ENCODE measurements at regions not wholly inside any gene's neighbourhood (a gene's known extent, or its start where the extent isn't known, plus 50 kb on each side); places are given as distances from the start of the nearest gene placed in this dataset.

- Histone ChIP-seq H3K79me2 (ENCODE audit: control insufficient read depth, insufficient read depth, low read length) (no peaks in the 10 kb centered on the region), H3K9me3 (ENCODE audit: control extremely low read depth in 1 of 3, control insufficient read depth in 2 of 3, insufficient read depth in 1 of 3, low read length in 2 of 3) (peaks cover 0 to 8% (median 7%) of the 10 kb centered on the region in 3 donors), H3K36me3 (replicated peaks in 1 of 2; ENCODE audit: control extremely low read depth in 1 of 2, control insufficient read depth in 1 of 2, extremely low read depth in 1 of 2, insufficient read depth in 2 of 2, low read length in 1 of 2) (no peaks in the 10 kb centered on the region), H3K4me2 (replicated peaks; ENCODE audit: low read depth, low read length, poor library complexity, severe bottlenecking) (no peak overlapping the region), H4K20me1 (ENCODE audit: control insufficient read depth, insufficient read depth, low read length, poor library complexity, severe bottlenecking) (no peaks in the 10 kb centered on the region), H3K27ac (ENCODE audit: low read length in 2 of 2) (no peak overlapping the region), H3K4me3 (ENCODE audit: control extremely low read depth in 1 of 5, extremely low read depth in 1 of 5, insufficient read depth in 1 of 5, low read depth in 2 of 5, low read length in 4 of 5) (no peak overlapping the region), H3K9ac (ENCODE audit: low read length) (no peak overlapping the region), H3K27me3 (replicated peaks in 1 of 4; ENCODE audit: control extremely low read depth in 1 of 4, control insufficient read depth in 3 of 4, insufficient read depth in 4 of 4, low read length in 3 of 4) (no peaks in the 10 kb centered on the region), H3K4me1 (ENCODE audit: control insufficient read depth in 2 of 2, insufficient read depth in 2 of 2, low read length in 2 of 2) (no peaks in the 10 kb centered on the region), H2AFZ (ENCODE audit: insufficient read depth, low read depth, low read length, poor library complexity, severe bottlenecking) (no peak overlapping the region)
- Mint-ChIP-seq H3K4me3 (no peak overlapping the region), H3K27ac (no peak overlapping the region), H3K9me3 (ENCODE audit: insufficient read depth) (peaks cover 4% of the 10 kb centered on the region), H3K27me3 (peaks cover 4% of the 10 kb centered on the region), H3K4me1 (no peaks in the 10 kb centered on the region)
- ChIA-PET POLR2A (no interaction called here), CTCF (no interaction called here)
- no CpG with 5 or more reads among the region's 1 CpG for WGBS (ENCODE audit: insufficient coverage)
- no peak for ATAC-seq (ENCODE audit: low read depth)
- intact Hi-C loops (cut with micrococcal nuclease) = no loop called here
- no peak for TF ChIP-seq EZH2 (IDR thresholded peaks at IDR 0.05; ENCODE audit: borderline replicate concordance, insufficient read depth, low read depth, low read length, poor library complexity, severe bottlenecking)
- TF ChIP-seq CTCF (IDR thresholded peaks at IDR 0.05) = no peak
- DNase-seq = no peak
Observed at GRCh38 chr4:107518076-107518475, 202.0 kb downstream of the PAPSS1 start.

DNA sequence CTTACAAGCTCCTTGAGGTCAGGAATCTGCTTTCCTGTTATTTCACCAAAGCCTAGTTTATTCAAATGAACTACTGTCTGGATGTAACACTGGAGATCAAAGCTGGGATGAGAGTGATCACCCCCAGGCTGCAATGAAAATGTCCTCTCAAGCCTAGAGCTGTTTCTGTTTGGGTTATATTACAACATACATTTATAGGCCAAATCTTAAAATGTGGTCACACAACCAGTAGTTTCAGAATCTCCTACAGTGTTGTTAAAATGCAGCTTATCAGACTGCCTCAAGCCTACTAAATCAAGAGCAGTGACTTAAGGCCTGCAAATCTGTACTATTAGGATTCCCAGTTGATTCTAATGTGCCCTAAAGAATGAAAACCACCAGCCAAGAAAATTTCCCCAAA is 207.5 kb downstream of the PAPSS1 start:
- Mint-ChIP-seq H3K27me3 (no peaks in the 10 kb centered on the region), H3K4me3 (no peak overlapping the region), H3K9me3 (ENCODE audit: insufficient read depth) (peaks cover 2% of the 10 kb centered on the region), H3K27ac (no peak overlapping the region), H3K4me1 (no peaks in the 10 kb centered on the region)
- Histone ChIP-seq H4K20me1 (ENCODE audit: control insufficient read depth, insufficient read depth, low read length, poor library complexity, severe bottlenecking) (no peaks in the 10 kb centered on the region), H3K79me2 (ENCODE audit: control insufficient read depth, insufficient read depth, low read length) (no peaks in the 10 kb centered on the region), H3K4me3 (ENCODE audit: control extremely low read depth in 1 of 5, extremely low read depth in 1 of 5, insufficient read depth in 1 of 5, low read depth in 2 of 5, low read length in 4 of 5) (no peak overlapping the region), H3K9me3 (ENCODE audit: control extremely low read depth in 1 of 3, control insufficient read depth in 2 of 3, insufficient read depth in 1 of 3, low read length in 2 of 3) (peaks cover 0 to 8% (median 7%) of the 10 kb centered on the region in 3 donors), H3K36me3 (replicated peaks in 1 of 2; ENCODE audit: control extremely low read depth in 1 of 2, control insufficient read depth in 1 of 2, extremely low read depth in 1 of 2, insufficient read depth in 2 of 2, low read length in 1 of 2) (no peaks in the 10 kb centered on the region), H3K27ac (ENCODE audit: low read length in 2 of 2) (no peak overlapping the region), H3K4me2 (replicated peaks; ENCODE audit: low read depth, low read length, poor library complexity, severe bottlenecking) (no peak overlapping the region), H3K27me3 (replicated peaks in 1 of 4; ENCODE audit: control extremely low read depth in 1 of 4, control insufficient read depth in 3 of 4, insufficient read depth in 4 of 4, low read length in 3 of 4) (no peaks in the 10 kb centered on the region), H3K4me1 (ENCODE audit: control insufficient read depth in 2 of 2, insufficient read depth in 2 of 2, low read length in 2 of 2) (no peaks in the 10 kb centered on the region), H2AFZ (ENCODE audit: insufficient read depth, low read depth, low read length, poor library complexity, severe bottlenecking) (no peak overlapping the region), H3K9ac (ENCODE audit: low read length) (no peak overlapping the region)
- ChIA-PET POLR2A (no interaction called here), CTCF (no interaction called here)
- TF ChIP-seq EZH2 (IDR thresholded peaks at IDR 0.05; ENCODE audit: borderline replicate concordance, insufficient read depth, low read depth, low read length, poor library complexity, severe bottlenecking) = no peak
- TF ChIP-seq CTCF (IDR thresholded peaks at IDR 0.05) = no peak
- intact Hi-C loops (cut with micrococcal nuclease) = no loop called here
- DNase-seq (no peak), ATAC-seq (ENCODE audit: low read depth) (no peak)

Measured in B cell (primary cell).